NCI-H1092 treated with DMSO at 0.1 percent for 48 hours (cell line): ENCODE measurements at regions not wholly inside any gene's neighbourhood (a gene's known extent, or its start where the extent isn't known, plus 50 kb on each side); places are given as distances from the start of the nearest gene placed in this dataset.

Experiments used
- DNase-seq: peaks from one replicate; lab custom pipeline; 2025; lab: John Stamatoyannopoulos, UW

DNA sequence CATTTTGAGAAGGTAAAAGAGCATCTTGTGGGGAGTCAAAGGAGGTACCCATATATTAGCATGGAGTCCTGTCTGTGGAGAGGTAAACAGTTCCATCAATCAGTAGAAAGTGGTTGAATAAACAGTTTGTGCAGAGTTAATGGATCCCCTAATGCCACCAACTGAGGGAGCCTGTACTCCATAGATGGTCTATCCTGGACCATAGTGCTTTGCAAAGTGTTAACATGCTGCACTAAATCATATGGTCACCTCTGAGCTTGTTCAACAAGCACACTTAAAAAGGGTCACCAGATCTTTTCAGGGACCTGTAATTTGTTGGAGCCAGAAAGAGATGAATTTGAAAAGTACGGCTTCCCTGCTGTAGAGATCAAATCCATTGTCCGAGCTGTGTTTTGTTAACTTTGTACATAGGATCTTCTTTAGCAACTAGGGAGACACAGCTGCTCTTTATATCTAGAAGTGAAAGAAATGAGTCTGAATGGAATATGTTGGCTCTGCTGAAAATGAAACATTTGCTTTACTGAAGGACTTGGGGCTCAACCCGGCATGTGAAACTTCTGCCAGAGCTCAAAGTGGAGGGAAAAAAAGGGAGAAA lies 366.4 kb downstream of the ETNK1 start:
- no peak for DNase-seq

DNA sequence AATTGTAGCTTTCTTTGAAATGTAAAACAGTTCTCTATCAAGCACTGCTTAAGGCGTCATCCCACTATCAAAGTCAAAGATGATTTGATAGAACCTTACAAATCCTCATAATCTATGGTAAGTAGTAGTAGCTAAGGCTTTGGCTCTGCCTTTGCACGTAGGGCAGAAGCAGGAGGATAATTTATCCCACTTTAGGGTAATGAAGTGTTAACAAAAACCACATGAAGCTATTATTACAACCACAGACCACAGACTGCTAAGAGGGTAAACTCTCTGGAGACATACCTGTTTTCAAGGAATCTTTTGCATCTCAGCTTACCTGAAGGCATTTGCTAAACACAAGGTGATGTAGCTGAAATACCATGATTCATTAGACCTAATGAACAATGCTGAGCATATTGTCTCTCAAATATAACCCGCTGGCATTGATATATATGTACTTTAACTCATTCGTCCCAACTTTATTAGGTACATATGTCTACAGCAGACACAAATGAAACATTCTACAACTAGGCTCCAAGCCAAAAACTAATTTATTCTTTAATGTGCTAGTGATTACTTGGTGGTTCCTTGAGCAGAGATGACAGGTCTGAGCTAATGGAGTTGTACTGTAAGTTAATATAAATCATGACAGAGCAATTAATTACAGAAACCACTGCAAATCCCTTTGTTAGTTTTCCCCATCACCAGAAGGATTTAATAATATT lies 368.8 kb downstream of the ETNK1 start:
- no peak for DNase-seq

DNA sequence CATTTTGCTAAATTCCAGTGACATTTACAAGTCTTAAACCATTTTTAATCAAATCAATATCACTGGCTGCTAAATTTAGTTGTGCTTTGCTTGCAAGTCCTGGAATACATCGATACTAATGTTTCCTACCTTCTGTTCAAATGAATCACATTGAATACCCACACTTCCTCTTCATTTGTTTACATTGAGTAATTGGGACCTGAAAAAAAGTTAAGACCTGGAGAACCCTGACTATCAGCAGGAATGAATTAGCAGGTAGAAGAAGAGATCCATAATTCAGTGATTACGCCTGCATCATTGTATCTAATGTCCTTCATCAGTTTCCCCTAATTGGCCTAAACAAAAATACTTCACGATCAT lies 369.3 kb downstream of the ETNK1 start:
- DNase-seq, result no peak

DNA sequence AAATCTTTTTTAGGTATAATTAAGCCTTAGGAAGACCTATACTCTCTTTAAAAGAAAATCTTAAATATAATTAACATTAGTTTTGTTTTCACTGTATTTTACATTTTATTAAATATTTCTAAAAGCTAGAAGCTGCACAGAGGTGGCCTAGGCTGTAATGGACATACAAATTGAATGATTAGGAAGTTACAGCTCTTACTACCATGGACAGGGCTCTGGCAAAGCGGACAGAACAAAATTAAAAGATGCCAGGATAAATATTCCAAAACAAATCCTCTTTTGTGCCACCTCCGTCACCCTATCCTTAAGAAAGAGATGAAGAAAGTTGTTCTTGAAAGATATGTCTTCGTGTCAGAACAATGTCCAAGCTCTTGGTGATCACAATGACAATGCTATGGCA lies 376.5 kb downstream of the ETNK1 start:
- DNase-seq, result no peak

DNA sequence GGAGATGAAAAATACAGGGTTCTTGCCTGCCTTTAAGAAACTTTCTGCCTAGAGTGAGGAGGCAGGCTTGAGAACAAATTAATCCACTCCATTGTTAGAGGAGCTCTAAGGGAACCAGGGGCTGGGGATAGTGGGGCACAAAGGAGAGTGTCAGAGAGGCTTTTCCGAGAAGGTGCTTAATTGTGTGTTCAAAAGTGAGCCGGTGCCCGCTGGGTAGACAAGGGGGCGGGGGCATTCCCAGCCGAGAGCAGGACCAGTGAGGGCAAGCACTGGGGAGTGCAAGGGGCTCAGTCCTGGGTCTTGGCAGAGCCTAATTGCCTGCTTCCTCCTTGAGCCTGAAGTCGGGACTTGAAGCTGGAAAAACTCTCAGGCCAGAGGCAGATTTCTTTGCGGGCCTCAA lies 377.4 kb downstream of the ETNK1 start:
- no peak for DNase-seq

DNA sequence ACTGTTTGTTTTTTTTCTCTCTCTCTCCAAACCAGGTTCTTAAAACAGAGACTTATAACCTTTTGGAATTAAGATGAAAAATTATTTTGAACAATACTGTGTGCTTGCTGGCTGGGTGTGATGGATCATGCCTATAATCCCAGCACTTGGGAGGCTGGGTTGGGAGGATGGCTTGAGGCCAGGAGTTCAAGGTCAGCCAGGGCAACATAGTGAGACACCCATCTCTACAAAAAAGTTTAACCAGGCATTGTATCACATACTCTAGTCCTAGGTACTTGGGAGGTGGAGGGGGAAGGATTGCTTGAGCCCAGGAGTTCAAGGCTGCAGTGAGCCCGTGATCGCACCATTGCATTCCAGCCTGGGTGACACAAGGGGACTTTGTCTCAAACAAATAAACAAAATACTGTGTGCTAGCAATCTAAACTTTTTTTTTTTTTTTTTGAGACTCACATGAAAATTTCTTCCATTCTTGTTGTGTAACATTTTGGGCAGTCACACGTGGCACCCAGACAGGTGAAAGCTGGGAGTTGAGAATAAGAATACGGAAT lies 379.6 kb downstream of the ETNK1 start:
- DNase-seq, result no peak

DNA sequence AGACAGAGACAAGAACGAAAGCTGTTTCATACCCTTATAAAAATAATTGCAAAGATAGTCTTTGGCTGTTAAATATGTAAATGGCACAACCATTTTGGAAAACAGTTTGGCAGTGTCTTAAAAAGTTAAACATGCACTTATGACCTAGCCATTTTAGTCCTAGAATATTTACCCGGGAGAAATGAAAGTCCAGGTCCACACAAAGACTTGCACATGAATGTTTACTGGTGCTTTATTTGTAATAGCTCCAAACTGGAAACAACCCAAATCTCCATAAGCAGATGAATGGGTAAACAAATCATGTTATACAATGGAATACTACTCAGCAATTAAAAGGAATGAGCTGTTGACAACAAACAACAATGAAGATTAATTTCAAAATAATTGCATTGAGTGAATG lies 380.4 kb downstream of the ETNK1 start:
- no peak for DNase-seq

DNA sequence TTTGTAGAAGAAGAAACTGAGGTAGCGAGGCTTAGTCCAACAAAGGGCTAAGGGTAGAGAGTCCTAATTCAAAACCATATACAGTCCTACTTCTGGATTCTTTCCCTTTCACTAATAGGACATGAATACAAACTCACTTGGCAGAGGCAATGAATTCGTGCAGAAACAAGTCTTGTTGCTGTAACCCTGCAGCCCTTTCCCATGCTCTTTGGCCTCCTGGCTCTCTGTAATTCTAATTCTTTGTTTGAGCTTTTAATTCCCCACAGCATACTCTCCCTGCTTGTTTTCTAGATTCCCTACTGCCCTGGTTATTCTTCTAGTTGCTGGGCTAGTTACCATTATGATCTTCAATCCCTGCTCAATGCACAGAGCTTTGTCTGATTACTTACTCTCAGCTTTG lies 381.4 kb downstream of the ETNK1 start:
- DNase-seq, result no peak

DNA sequence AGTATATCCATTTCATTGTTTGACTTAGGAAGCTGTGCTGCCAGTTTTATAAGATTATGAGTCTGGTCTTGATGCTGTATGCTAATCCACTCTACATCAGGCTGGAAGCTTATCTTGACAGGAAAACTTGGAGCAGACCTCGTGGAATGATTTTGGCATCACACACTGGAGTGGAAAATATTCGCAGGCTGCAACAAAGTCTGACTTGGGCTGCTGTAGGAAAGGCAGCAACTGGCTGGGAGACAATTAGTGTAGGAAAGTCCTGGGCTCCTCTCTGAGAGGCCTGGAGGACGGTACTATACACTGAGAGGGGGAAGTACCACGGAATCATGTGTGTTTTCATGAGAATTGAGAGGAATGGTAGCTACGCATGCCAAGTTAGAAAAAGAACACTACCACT lies 383.7 kb downstream of the ETNK1 start:
- DNase-seq, result no peak

DNA sequence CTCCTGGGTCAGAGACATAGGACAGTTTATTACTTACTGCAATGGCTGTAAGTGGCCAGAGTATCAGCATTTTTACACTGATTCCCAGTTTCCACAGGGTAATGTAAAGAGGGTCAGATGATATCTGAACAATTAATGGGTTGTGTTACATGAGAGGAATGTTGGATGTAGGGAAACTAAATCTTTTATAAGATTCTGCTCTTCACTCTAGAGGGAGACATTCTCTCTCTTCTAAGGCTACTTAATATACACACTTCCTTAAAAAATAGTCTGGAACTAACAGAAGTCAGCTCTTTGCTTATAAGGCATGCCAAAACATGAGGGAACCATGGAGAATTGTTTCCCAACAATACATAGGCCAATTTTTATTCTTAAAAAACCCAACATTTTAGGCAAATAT lies 389.8 kb downstream of the ETNK1 start:
- DNase-seq, result no peak

DNA sequence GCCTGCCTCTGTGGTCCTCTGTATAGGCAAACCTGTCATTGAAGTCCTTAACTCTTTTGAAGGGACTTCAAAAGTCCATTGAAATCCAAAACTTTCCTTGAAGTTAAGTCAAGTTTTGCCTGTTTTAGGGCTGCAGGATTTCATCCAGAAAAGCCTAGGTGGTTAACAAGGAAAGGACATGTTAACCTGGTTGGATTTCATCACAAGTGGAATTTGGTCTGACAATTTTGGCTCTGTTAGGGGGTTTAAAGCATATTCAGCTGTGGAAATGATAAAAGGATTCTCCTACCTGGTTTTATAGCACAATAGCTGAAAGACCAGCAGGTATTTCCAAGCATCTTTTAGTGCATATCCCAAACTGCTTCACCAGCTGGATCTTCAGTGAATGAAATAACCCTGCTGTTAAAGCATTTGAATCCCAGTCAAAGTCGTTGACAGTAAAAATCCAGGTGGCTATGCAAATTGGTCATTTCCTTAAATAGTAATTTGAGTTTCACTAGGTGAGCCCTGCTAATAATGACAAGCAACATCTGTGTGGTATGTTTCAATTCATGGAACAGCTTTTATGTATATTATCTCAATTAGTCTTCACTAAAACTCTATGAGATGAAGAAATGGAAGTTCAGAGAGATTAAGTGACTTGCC lies 400.5 kb downstream of the ETNK1 start:
- DNase-seq, result no peak

DNA sequence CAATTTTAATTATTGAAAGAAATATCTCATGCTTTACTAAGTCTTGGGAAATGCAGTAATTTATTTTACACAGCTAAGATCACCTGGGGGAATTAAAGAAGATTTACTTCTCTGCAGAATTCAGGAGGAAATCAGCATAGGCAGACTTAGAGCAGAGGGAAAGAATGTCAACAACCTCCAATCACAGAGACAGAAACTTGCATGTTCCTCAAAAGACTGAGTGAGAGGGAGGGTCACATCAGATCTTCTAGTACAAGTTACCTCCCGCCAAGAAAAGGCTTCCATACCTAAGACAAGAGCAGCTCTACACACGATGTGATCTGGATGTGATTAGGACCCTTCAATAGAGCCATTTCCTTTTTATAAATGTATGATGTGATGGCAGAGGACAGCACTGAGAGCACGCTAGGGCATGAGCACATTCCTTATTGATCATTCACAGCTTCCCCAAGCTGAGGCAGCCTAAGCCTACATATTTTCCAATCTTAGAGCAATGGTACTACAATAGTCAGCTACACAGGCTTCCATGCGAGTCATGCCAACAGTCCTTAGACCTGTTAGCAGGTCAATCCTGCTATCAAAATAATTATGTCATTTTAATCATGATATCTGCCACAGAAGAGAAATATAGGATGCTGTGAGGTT lies 403.3 kb downstream of the ETNK1 start:
- DNase-seq, result no peak

DNA sequence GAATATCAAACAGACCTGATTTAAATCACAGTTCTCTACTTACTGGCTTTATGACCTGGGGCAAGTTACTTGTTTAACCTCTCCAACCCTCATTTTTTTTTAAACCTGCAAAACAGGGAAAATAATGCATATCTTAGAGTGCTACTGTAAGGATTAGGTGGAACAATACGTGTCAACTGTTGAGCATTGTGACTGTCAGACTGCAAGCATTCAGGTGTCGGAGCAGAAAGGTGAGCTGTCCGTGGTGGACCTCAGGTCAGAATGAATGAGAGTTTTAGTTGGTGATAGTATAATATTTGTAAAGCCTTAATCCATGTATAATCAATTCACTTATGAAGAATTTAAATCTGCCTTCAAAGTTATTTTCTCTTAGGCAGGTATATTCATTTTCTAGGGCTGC lies 404.2 kb downstream of the ETNK1 start:
- DNase-seq, result no peak

DNA sequence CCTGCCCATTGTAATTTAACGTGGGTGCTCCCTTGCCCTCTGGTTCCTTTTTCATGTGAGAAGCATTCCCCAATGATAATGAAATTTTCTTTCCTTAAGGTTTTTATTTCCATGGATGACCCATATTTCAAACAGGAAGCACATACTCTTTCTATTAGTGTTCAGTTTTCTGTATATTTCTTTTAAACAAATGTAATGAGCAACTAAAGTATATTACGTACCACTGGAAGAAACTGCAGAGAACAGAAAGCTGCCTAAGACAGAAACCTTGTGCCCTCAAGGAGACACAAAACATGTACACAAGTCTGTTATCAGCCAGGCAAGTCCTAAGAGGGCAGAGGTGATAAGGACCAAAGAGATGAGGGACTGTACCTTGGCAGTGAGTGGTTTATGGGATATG lies 414.9 kb downstream of the ETNK1 start:
- DNase-seq, result no peak

DNA sequence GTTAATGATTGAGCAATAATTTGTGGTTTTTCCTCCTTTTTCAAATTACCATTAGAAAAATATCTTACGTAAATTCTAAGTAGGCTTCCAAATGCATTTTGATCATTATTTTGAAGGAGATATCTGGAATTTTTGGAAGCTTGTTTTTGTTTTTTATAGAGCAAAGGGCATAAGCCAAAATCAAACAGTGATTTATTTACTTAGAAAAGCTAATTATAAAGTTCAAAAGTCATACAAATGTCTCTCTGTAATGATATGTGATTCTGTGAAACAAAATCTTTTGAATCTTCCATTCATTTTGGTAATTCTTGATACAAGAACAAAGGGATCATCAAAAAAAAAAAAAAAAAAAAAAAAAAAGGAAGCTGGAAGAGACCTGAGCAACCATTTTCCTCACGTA lies 416.8 kb downstream of the ETNK1 start:
- DNase-seq, result no peak

DNA sequence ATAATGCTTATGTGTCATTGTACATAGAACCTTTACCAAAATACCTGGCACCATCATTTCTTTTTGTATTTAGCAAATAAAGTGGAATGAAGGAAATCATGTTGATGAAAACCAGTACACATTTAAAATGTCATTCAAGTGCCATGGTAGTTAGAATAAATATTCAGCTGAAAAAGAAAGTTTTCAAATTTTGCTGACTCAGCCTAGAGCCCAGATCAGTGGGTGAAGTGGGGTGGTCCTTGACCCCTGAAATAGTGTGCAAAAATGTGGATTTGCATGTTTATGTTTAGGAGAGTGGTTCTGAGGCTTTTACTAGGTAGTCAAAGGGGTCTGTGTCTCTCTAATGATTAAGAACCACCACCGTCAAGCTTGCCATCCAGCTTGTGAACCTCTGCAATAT lies 418.7 kb downstream of the ETNK1 start:
- no peak for DNase-seq

DNA sequence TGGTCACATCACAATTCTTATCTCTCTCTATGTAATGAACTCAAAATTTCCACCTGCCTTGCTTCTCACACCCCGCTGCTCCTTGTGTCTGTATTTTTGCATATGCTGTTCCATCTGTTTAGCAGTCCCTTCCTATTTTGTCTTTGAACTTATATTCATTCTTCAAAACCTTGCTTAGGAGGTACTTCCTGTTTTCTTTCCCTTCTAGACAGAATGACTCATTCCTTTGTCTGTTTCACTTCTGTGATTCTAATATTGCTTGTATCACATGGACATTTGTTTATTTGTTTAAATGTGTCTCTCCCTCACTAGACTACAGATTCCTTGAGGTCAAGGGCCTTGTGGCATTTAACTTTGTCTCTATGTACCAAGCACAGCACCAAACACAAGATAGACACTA lies 424.2 kb downstream of the ETNK1 start:
- DNase-seq, result no peak

DNA sequence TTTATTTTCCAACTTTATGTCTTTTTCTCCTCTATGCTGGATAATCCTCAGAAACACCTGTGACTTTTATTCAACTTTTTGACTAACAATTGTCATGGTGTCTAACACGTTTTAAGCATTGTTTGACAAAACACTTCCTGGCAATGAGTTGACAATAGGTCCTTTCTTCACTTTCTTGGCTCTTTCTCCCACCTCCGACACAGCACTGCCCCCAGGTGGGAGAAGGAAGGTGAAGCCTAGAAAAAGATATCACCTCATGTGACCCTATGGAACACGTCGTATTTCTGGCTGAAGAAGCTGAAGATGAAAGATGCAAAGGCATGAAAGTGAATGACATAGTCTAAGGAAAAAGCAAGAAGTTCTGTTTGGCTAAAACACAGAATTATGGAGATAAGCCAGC lies 430.0 kb downstream of the ETNK1 start:
- DNase-seq, result peak; percentile 6

DNA sequence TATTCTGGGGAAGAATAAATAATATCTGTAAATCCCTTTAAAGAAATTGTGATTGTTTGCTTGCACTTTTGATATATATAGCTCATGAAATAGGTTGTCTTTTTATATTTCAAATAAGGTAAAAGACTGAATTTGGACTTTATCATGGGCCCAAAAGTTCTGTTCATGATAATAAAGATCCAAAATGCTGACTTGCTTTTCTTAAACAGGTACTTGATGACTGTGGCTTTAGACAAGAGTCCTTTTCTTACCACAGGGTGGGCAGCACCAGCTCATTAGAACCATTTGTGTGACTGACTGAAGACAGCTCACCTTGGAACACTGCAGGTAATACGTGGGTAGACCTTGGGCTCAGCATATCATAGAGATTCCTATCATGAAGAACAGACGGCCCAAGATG lies 432.6 kb downstream of the ETNK1 start:
- DNase-seq, result no peak

DNA sequence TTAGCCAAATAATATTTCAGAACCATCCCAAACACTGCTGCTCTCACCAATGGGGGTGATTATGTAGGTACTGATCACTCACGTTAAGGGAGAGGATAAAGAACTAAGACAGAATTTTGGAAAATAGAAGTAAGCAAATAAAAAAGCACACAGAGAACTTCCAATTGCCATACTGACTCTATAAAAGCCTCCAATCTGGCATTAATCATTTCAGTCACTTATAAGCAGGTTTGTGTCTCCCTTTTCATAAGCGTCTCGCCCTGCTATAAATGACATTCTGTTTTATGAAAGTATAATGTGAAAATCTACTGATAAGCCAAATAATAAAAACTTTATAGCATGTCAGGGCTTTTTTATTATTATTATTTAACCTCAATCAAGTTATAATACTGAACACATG lies 435.2 kb downstream of the ETNK1 start:
- no peak for DNase-seq

DNA sequence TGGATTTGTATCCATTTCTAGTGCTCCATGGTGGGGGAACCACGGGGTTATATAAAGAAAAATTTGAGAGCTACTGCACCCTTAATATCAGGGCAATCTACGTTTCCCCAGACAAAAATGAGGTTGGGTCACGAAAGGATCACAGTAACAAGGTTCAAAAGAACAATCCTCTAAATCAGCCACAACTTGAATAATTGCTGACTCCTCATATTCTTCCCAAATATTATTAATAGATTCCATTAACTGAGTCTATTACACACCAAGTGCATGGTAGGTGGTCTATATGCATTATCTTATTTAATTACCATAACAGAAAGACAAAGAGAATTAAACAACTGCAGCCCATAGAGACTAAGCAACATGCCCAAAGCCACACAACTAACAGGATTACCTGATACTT lies 438.2 kb downstream of the ETNK1 start:
- DNase-seq, result no peak

DNA sequence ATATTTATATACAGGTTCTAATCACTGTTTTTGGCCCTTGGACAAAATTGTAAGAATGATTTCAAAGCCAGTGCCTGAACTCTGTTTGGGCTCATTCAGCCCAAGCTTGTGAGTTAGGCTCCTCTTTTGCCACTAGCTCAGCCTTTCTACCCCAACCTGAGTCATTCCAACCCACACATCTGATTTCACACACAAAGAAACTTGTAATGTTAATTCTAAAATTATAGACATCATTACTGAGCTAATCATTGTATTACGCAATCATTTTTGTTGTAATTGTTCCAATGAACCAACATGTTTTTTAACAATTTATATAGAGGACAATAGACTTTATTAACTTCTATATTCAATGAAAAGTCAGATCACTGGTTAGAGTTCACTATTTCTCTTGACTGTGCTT lies 441.1 kb downstream of the ETNK1 start:
- no peak for DNase-seq

DNA sequence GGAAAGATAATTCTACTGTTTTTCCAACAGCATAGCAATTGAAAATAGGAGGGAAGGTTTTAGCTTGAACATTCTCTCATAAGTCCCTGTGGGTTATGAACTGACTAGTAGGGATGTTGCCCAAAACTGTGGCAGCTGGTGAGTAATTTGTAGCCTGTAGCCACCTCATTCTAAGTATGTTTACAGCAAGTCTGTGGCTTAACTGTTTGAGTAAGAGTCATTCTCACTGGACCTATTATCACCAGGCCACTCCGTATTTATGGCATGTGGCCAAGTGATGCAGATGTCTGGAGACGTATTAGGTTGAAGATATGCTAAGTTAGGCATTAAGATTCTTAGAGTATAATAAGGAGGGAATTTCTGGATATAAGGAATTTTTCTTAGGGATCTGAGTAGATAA lies 458.3 kb downstream of the ETNK1 start:
- DNase-seq, result peak; percentile 8
